HCT116 (cell line): ENCODE measurements at regions not wholly inside any gene's neighbourhood (a gene's known extent, or its start where the extent isn't known, plus 50 kb on each side); places are given as distances from the start of the nearest gene placed in this dataset.

ENCODE experiments used
- TCF7L2 ChIP-seq: IDR thresholded peaks from 2 replicates; pipeline ENCODE4 v1.7.0; 2011; ENCODE audit warnings: borderline replicate concordance, inconsistent platforms; ENCODE audit not compliant: insufficient read depth, insufficient read length; ENCODE audit errors: extremely low read depth
- ZNF274 ChIP-seq: fragments of 200-500 bp; sonication (Bioruptor generic); IDR thresholded peaks from 2 replicates; pipeline ENCODE4 v1.6.1; 2014; ENCODE audit warnings: mild to moderate bottlenecking, low read depth, low read length, inconsistent platforms
- TF ChIP-seq, protein P1 (sequence below), 3 experiments: fragments of 200-600 bp in 1 of 3; sonication (generic) in 1 of 3; IDR thresholded peaks in 2 of 3; conservative IDR thresholded peaks in 1 of 3; 2 replicates each; pipeline ENCODE4 v1.5.1; 2012 to 2017; ENCODE audit warnings: low read depth in 2 of 3, low read length in 2 of 3, antibody characterized with exemption in 1 of 3, borderline replicate concordance in 1 of 3, control low read depth in 1 of 3, mild to moderate bottlenecking in 1 of 3, mixed read lengths in 1 of 3, mixed run types in 1 of 3, moderate library complexity in 1 of 3; ENCODE audit not compliant: insufficient read depth in 1 of 3

DNA sequence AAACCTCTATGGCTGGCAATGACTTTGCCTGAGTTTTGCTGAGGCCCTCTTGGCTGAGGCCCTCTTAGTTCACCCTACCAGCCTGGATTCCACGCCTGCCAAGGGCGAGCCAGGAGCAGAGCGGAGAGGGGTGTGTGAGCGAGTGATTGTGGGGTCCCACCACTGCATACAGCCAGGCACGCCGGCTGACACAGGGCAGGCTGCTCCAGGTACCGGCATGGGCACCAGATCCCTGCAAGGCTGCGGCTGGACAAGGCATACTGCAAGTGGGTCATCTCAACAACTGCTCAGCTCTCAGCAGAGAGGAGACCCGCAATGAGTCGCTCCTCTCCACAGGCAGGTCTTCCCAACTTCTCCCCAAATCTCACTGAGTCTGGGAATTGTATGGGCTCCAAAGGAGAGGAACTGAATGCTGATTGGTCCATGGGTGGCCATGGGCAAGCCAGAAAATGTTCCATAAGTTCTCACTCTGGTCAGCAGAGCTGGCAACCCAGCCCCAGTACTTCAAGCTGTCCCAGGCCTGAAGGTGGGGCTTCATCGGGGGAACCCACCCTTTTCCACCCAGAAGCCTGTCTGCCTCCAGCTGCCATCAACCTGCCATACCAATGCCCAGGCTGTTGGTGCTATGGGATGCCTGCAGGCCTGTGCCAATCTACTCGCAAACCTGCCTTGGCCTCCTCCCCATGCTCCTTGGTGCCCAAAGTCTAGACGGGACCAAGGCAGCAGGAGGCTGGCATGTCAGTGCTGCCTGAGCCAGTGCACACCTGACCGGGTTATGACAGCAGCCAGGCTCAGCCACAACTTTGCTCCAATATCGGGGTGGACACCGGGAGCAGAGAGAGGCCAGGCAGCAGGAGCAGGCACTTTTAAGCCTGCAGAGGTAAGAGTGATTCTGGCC, 1273.6 kb upstream of the GBE1 start:
- TF ChIP-seq TCF7L2 (no peak), ZNF274 (no peak)
- TF ChIP-seq, protein P1, sequence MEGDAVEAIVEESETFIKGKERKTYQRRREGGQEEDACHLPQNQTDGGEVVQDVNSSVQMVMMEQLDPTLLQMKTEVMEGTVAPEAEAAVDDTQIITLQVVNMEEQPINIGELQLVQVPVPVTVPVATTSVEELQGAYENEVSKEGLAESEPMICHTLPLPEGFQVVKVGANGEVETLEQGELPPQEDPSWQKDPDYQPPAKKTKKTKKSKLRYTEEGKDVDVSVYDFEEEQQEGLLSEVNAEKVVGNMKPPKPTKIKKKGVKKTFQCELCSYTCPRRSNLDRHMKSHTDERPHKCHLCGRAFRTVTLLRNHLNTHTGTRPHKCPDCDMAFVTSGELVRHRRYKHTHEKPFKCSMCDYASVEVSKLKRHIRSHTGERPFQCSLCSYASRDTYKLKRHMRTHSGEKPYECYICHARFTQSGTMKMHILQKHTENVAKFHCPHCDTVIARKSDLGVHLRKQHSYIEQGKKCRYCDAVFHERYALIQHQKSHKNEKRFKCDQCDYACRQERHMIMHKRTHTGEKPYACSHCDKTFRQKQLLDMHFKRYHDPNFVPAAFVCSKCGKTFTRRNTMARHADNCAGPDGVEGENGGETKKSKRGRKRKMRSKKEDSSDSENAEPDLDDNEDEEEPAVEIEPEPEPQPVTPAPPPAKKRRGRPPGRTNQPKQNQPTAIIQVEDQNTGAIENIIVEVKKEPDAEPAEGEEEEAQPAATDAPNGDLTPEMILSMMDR (IDR thresholded peaks at IDR 0.05 in 2 of 3, conservative IDR thresholded peaks at IDR 0.05 in 1 of 3; ENCODE audit: borderline replicate concordance in 1 of 3, insufficient read depth in 1 of 3, low read depth in 2 of 3, low read length in 2 of 3) = no peak
